ENCODE measurements at regions not wholly inside any gene's neighbourhood (a gene's known extent, or its start where the extent isn't known, plus 50 kb on each side); places are given as distances from the start of the nearest gene placed in this dataset.

GRCh38 chr2:122754561-122754960 is 999.1 kb downstream of the TSN start:
- H3K4me1 ChIP-seq (ENCODE audit: low read depth): no peaks in the 10 kb centered on the region
- H3K9me3 ChIP-seq (ENCODE audit: low read depth): no peaks in the 10 kb centered on the region
- no peak overlapping the region for H3K4me3 ChIP-seq
- no peak for TF ChIP-seq CTCF (IDR thresholded peaks at IDR 0.05; ENCODE audit: low read depth, low read length)
- DNase-seq (ENCODE audit: low read depth in 1 of 2, low spot score in 1 of 2): peak in 1 of 2 donors; percentile 52
- H3K27me3 ChIP-seq: no peaks in the 10 kb centered on the region
- no peak overlapping the region for H3K27ac ChIP-seq
- H3K36me3 ChIP-seq: no peaks in the 10 kb centered on the region

GRCh38 chr2:122755281-122755780 is 999.9 kb downstream of the TSN start:
- H3K9me3 ChIP-seq (ENCODE audit: low read depth): no peaks in the 10 kb centered on the region
- H3K4me1 ChIP-seq (ENCODE audit: low read depth): no peaks in the 10 kb centered on the region
- H3K36me3 ChIP-seq: no peaks in the 10 kb centered on the region
- TF ChIP-seq CTCF (IDR thresholded peaks at IDR 0.05; ENCODE audit: low read depth, low read length): no peak
- no peaks in the 10 kb centered on the region for H3K27me3 ChIP-seq
- no peak overlapping the region for H3K27ac ChIP-seq
- H3K4me3 ChIP-seq: no peak overlapping the region
- DNase-seq (ENCODE audit: low read depth in 1 of 2, low spot score in 1 of 2): peak in 1 of 2 donors; percentile 85

- peaks cover 3% of the 10 kb centered on the region for H3K9me3 ChIP-seq (ENCODE audit: low read depth)
- H3K36me3 ChIP-seq: no peaks in the 10 kb centered on the region
- TF ChIP-seq CTCF (IDR thresholded peaks at IDR 0.05; ENCODE audit: low read depth, low read length): no peak
- no peak for DNase-seq (ENCODE audit: low read depth in 1 of 2, low spot score in 1 of 2)
- no peak overlapping the region for H3K27ac ChIP-seq
- no peaks in the 10 kb centered on the region for H3K27me3 ChIP-seq
- no peaks in the 10 kb centered on the region for H3K4me1 ChIP-seq (ENCODE audit: low read depth)
- no peak overlapping the region for H3K4me3 ChIP-seq
Observed at GRCh38 chr2:122758967-122759366, 1003.5 kb downstream of the TSN start.

- DNase-seq (ENCODE audit: low read depth in 1 of 2, low spot score in 1 of 2): no peak
- Histone ChIP-seq H3K4me3 (no peak overlapping the region), H3K27ac (no peak overlapping the region), H3K36me3 (no peaks in the 10 kb centered on the region), H3K27me3 (no peaks in the 10 kb centered on the region), H3K9me3 (ENCODE audit: low read depth) (peaks cover 8% of the 10 kb centered on the region), H3K4me1 (ENCODE audit: low read depth) (no peaks in the 10 kb centered on the region)
- no peak for TF ChIP-seq CTCF (IDR thresholded peaks at IDR 0.05; ENCODE audit: low read depth, low read length)
Observed at GRCh38 chr2:122764014-122764413, 1008.6 kb downstream of the TSN start.

GRCh38 chr2:122780251-122780650 is 1024.8 kb downstream of the TSN start:
- H3K9me3 ChIP-seq (ENCODE audit: low read depth): no peaks in the 10 kb centered on the region
- H3K4me3 ChIP-seq: no peak overlapping the region
- no peaks in the 10 kb centered on the region for H3K27me3 ChIP-seq
- H3K27ac ChIP-seq: no peak overlapping the region
- no peaks in the 10 kb centered on the region for H3K4me1 ChIP-seq (ENCODE audit: low read depth)
- no peak for DNase-seq (ENCODE audit: low read depth in 1 of 2, low spot score in 1 of 2)
- no peak for TF ChIP-seq CTCF (IDR thresholded peaks at IDR 0.05; ENCODE audit: low read depth, low read length)
- H3K36me3 ChIP-seq: no peaks in the 10 kb centered on the region

GRCh38 chr2:122794100-122794499 is 1038.6 kb downstream of the TSN start:
- Histone ChIP-seq H3K27me3 (no peaks in the 10 kb centered on the region), H3K9me3 (ENCODE audit: low read depth) (no peaks in the 10 kb centered on the region), H3K4me1 (ENCODE audit: low read depth) (no peaks in the 10 kb centered on the region), H3K36me3 (no peaks in the 10 kb centered on the region), H3K4me3 (no peak overlapping the region), H3K27ac (no peak overlapping the region)
- no peak for DNase-seq (ENCODE audit: low read depth in 1 of 2, low spot score in 1 of 2)
- no peak for TF ChIP-seq CTCF (IDR thresholded peaks at IDR 0.05; ENCODE audit: low read depth, low read length)
